Large intestine (tissue), 3 donors: ENCODE measurements at regions not wholly inside any gene's neighbourhood (a gene's known extent, or its start where the extent isn't known, plus 50 kb on each side); places are given as distances from the start of the nearest gene placed in this dataset.

Experiments
- DNase-seq, 2 donors: peaks; one replicate each; pipeline versions ENCODE4 v3.0.0 to v3.0.0-alpha.2; 2013
- H3K27ac ChIP-seq: one replicate; pipeline ENCODE4 v1.5.1; 2013; ENCODE audit warnings: low read length
- H3K27me3 ChIP-seq: 2 replicates; pipeline ENCODE4 v1.6.1; 2013; ENCODE audit warnings: low read length; ENCODE audit not compliant: control insufficient read depth, insufficient read depth
- H3K36me3 ChIP-seq: 2 replicates; pipeline ENCODE4 v1.6.1; 2013; ENCODE audit warnings: low read length; ENCODE audit not compliant: control insufficient read depth, insufficient read depth
- H3K4me1 ChIP-seq: one replicate; pipeline ENCODE4 v1.6.1; 2013; ENCODE audit warnings: low read length; ENCODE audit not compliant: control insufficient read depth, insufficient read depth
- H3K4me3 ChIP-seq: one replicate; pipeline ENCODE4 v1.5.1; 2013; ENCODE audit warnings: low read length
- H3K9me3 ChIP-seq: one replicate; pipeline ENCODE4 v1.6.1; 2013; ENCODE audit warnings: mild to moderate bottlenecking, low read depth, low read length, moderate library complexity; ENCODE audit not compliant: control insufficient read depth
- WGBS: methylation state at CpG from one replicate; pipeline ENCODE4 v1.1.5; 2013; ENCODE audit warnings: low lambda C conversion rate; ENCODE audit not compliant: insufficient coverage; 5-methylcytosine and 5-hydroxymethylcytosine counted together

GRCh38 chr17:69702078-69702477 is 287.6 kb downstream of the MAP2K6 start:
- no peak overlapping the region for H3K4me3 ChIP-seq
- no CpG with 5 or more reads among the region's 1 CpG for WGBS
- no peak overlapping the region for H3K27ac ChIP-seq
- H3K9me3 ChIP-seq: no peaks in the 10 kb centered on the region
- H3K27me3 ChIP-seq: no peaks in the 10 kb centered on the region
- no peak for DNase-seq
- H3K36me3 ChIP-seq: no peaks in the 10 kb centered on the region
- no peaks in the 10 kb centered on the region for H3K4me1 ChIP-seq

GRCh38 chr17:69703751-69704150 is 289.3 kb downstream of the MAP2K6 start:
- Histone ChIP-seq H3K36me3 (no peaks in the 10 kb centered on the region), H3K4me1 (no peaks in the 10 kb centered on the region), H3K27me3 (no peaks in the 10 kb centered on the region), H3K4me3 (no peak overlapping the region), H3K27ac (no peak overlapping the region), H3K9me3 (no peaks in the 10 kb centered on the region)
- WGBS: no CpG with 5 or more reads among the region's 1 CpG
- no peak for DNase-seq

GRCh38 chr17:69704935-69705334 is 290.4 kb downstream of the MAP2K6 start:
- H3K27ac ChIP-seq: no peak overlapping the region
- no peaks in the 10 kb centered on the region for H3K36me3 ChIP-seq
- no peaks in the 10 kb centered on the region for H3K9me3 ChIP-seq
- H3K4me3 ChIP-seq: no peak overlapping the region
- no peaks in the 10 kb centered on the region for H3K4me1 ChIP-seq
- no CpG with 5 or more reads among the region's 1 CpG for WGBS
- H3K27me3 ChIP-seq: no peaks in the 10 kb centered on the region
- no peak for DNase-seq

- no peak overlapping the region for H3K4me3 ChIP-seq
- H3K9me3 ChIP-seq: no peaks in the 10 kb centered on the region
- no peak overlapping the region for H3K27ac ChIP-seq
- no peak for DNase-seq
- no peaks in the 10 kb centered on the region for H3K4me1 ChIP-seq
- no peaks in the 10 kb centered on the region for H3K36me3 ChIP-seq
- 60% methylated on average over 1 of the region's 2 CpGs for WGBS
- no peaks in the 10 kb centered on the region for H3K27me3 ChIP-seq
Observed at GRCh38 chr17:69706127-69706526, 291.6 kb downstream of the MAP2K6 start.

GRCh38 chr17:69709441-69709840 is 294.9 kb downstream of the MAP2K6 start:
- no peak overlapping the region for H3K27ac ChIP-seq
- no peaks in the 10 kb centered on the region for H3K27me3 ChIP-seq
- no peaks in the 10 kb centered on the region for H3K36me3 ChIP-seq
- H3K4me1 ChIP-seq: no peaks in the 10 kb centered on the region
- DNase-seq: no peak
- 96% methylated on average over 3 of the region's 6 CpGs for WGBS
- no peak overlapping the region for H3K4me3 ChIP-seq
- H3K9me3 ChIP-seq: no peaks in the 10 kb centered on the region

DNA sequence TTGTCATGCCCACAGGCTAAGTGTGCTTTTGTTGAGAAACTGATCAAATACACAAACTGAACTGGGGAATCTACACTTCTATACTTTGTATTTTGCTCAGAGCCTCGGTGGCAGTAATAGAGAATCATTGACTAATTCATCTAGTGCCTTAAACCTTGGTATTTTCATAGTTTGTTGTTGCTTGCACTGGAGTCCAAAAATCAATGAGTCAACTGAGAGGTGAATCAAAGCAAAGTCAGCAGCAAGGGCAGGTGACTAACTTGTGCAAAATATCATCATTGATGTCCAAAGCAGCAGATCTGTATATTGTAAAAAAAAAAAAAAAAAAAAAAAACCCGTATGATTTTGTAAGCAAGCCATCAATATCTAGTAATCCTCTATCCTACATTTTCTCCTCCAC is 296.4 kb downstream of the MAP2K6 start:
- H3K27ac ChIP-seq: no peak overlapping the region
- no CpG with 5 or more reads among the region's 2 CpGs for WGBS
- no peak for DNase-seq
- H3K4me3 ChIP-seq: no peak overlapping the region
- no peaks in the 10 kb centered on the region for H3K9me3 ChIP-seq
- H3K27me3 ChIP-seq: no peaks in the 10 kb centered on the region
- H3K4me1 ChIP-seq: no peaks in the 10 kb centered on the region
- no peaks in the 10 kb centered on the region for H3K36me3 ChIP-seq

DNA sequence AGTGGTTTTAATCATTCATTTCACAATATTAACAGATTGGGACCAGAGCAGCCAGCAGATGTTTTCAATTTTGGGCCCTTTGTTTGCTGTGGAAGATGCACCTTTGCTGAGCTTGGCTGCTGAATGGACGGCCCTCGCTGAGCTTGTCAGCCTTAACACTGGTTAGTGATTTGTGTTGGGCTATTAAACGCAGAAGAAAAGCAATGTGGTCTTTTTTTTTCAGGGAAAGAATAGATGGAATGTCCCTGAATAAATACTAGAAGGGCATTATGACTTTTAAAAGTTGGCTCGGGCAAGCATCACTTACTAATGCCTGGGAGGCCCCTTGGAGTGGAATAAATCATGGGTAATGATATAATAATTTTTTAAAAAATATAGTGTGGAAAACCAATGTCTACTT is 297.0 kb downstream of the MAP2K6 start:
- no CpG with 5 or more reads among the region's 4 CpGs for WGBS
- H3K4me3 ChIP-seq: no peak overlapping the region
- H3K9me3 ChIP-seq: no peaks in the 10 kb centered on the region
- no peak overlapping the region for H3K27ac ChIP-seq
- H3K36me3 ChIP-seq: no peaks in the 10 kb centered on the region
- H3K4me1 ChIP-seq: no peaks in the 10 kb centered on the region
- DNase-seq: no peak
- no peaks in the 10 kb centered on the region for H3K27me3 ChIP-seq

DNA sequence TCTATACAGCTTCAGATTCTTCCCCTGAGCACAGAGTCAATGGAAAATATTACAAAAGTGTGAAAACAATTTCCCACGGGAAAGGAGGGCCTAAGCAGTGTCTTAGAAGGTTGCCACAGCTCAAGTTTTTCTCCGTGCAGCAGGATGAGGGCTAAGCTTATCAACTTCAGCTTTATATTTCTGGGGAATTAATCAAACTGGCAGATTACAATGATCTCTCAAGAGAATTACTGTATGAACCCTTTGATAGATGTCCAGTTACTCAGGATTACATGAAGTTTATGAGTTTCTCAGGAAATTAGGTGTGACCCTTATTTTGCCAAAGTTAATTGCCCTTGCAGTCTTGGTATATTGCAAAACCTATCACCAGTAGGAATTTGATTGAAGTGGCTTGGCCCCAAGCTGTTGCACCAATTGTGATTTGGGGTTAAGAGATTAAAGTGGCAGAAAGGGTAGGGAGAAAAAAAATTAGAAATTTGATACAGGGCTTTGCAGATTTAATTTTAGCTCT is 298.4 kb downstream of the MAP2K6 start:
- 83% methylated on average over 1 of the region's 2 CpGs for WGBS
- DNase-seq: no peak
- no peaks in the 10 kb centered on the region for H3K9me3 ChIP-seq

GRCh38 chr17:69713815-69714214 is 299.3 kb downstream of the MAP2K6 start:
- Histone ChIP-seq H3K36me3 (no peaks in the 10 kb centered on the region), H3K27ac (no peak overlapping the region), H3K4me1 (no peaks in the 10 kb centered on the region), H3K27me3 (no peaks in the 10 kb centered on the region), H3K4me3 (no peak overlapping the region), H3K9me3 (no peaks in the 10 kb centered on the region)
- no peak for DNase-seq
- WGBS: 100% methylated on average over 2 of the region's 4 CpGs

More for the DNA sequence above, 298.4 kb downstream of the MAP2K6 start:
- H3K36me3 ChIP-seq: no peaks in the 10 kb centered on the region
- H3K4me1 ChIP-seq: no peaks in the 10 kb centered on the region
- no peak overlapping the region for H3K4me3 ChIP-seq
- H3K27ac ChIP-seq: no peak overlapping the region
- H3K27me3 ChIP-seq: no peaks in the 10 kb centered on the region

DNA sequence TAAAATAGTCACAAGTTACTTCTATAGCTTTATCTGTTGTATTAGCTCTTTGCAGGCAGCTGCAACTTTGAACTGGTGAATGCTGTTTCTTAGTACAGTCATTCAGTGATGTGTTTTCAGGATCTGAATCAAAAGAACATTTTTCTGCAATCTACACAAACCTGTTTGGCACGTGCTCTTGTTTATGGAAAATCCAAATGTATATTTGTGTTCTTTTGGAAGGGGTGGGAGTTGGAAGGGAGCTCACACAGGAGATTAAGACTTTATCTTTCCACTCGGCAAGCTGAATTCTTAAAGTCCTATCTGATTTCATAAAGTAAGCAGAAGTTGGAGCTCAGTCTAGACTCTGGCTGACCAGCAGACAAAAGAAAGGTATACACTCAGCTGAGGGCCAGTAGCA is 300.2 kb downstream of the MAP2K6 start:
- H3K27ac ChIP-seq: no peak overlapping the region
- DNase-seq: no peak

GRCh38 chr17:69715656-69716055 is 301.2 kb downstream of the MAP2K6 start:
- WGBS: no CpG with 5 or more reads among the region's 4 CpGs
- Histone ChIP-seq H3K4me3 (no peak overlapping the region), H3K27me3 (no peaks in the 10 kb centered on the region), H3K36me3 (no peaks in the 10 kb centered on the region), H3K9me3 (no peaks in the 10 kb centered on the region), H3K4me1 (no peaks in the 10 kb centered on the region), H3K27ac (no peak overlapping the region)
- DNase-seq: no peak

More for the DNA sequence above, 300.2 kb downstream of the MAP2K6 start:
- Histone ChIP-seq H3K4me3 (no peak overlapping the region), H3K27me3 (no peaks in the 10 kb centered on the region), H3K36me3 (no peaks in the 10 kb centered on the region), H3K4me1 (no peaks in the 10 kb centered on the region), H3K9me3 (no peaks in the 10 kb centered on the region)
- no CpG with 5 or more reads among the region's 2 CpGs for WGBS
